ENCODE measurements at regions not wholly inside any gene's neighbourhood (a gene's known extent, or its start where the extent isn't known, plus 50 kb on each side); places are given as distances from the start of the nearest gene placed in this dataset.

- no peak for ATAC-seq
- intact Hi-C loops (cut with micrococcal nuclease; ENCODE audit: unreplicated experiment) (no loop called here), in situ Hi-C loops (cut with HindIII; ENCODE audit: low pct_unique_long_range_greater_than_20kb, low sequenced_read_pairs) (no loop called here)
- no TSS peak for BruUV-seq (replicated peaks)
- POLR2A ChIA-PET: no interaction called here
- Histone ChIP-seq H3K27ac (ENCODE audit: low read length) (no peak overlapping the region), H3K9me3 (ENCODE audit: control insufficient read depth, insufficient read depth, low read depth, low read length) (no peaks in the 10 kb centered on the region), H3K4me1 (ENCODE audit: control insufficient read depth, insufficient read depth, low read length) (no peaks in the 10 kb centered on the region), H3K27me3 (ENCODE audit: control insufficient read depth, insufficient read depth, low read length) (no peaks in the 10 kb centered on the region), H3K4me3 (ENCODE audit: low read depth in 2 of 2, low read length in 2 of 2) (no peak overlapping the region), H3K36me3 (ENCODE audit: control insufficient read depth, insufficient read depth, low read length) (no peaks in the 10 kb centered on the region)
- CTCF ChIA-PET: no interaction called here
- no peak for DNase-seq (ENCODE audit: low read depth, low spot score)
- TF ChIP-seq POLR2AphosphoS5 (IDR thresholded peaks at IDR 0.05; ENCODE audit: low read depth, low read length) (no peak), SIN3A (IDR thresholded peaks at IDR 0.05; ENCODE audit: borderline replicate concordance, insufficient read depth, low read depth, low read length) (no peak), REST (IDR thresholded peaks at IDR 0.05; ENCODE audit: insufficient read depth in 1 of 2, low read depth in 2 of 2, low read length in 1 of 2) (no peak), TCF7L2 (IDR thresholded peaks at IDR 0.05; ENCODE audit: low read depth, low read length) (no peak)
- TF ChIP-seq, protein P1, sequence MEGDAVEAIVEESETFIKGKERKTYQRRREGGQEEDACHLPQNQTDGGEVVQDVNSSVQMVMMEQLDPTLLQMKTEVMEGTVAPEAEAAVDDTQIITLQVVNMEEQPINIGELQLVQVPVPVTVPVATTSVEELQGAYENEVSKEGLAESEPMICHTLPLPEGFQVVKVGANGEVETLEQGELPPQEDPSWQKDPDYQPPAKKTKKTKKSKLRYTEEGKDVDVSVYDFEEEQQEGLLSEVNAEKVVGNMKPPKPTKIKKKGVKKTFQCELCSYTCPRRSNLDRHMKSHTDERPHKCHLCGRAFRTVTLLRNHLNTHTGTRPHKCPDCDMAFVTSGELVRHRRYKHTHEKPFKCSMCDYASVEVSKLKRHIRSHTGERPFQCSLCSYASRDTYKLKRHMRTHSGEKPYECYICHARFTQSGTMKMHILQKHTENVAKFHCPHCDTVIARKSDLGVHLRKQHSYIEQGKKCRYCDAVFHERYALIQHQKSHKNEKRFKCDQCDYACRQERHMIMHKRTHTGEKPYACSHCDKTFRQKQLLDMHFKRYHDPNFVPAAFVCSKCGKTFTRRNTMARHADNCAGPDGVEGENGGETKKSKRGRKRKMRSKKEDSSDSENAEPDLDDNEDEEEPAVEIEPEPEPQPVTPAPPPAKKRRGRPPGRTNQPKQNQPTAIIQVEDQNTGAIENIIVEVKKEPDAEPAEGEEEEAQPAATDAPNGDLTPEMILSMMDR (IDR thresholded peaks at IDR 0.05): no peak
These were observed 1489.8 kb downstream of the STIM2 start for GRCh38 chr4:28350485-28350884.

DNA sequence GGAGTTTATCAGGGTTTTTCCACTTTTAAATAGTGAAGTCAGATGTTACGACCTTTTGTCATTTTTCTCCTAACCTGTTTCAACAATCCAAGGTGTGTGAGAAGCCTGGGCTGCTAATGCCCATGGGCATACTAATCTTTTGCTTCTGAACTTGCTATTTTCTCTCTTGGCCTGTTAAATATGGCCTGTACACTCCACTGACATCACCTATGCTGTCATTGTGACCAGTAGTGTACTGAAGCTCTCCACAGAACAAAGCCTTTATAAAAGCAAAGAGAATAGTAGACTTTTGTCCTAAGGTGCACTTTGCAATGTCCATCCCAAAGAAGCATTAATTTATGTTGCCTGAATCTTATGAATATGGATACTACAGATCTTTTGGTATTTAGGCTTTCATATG, 1490.5 kb downstream of the STIM2 start:
- in situ Hi-C loops (cut with HindIII; ENCODE audit: low pct_unique_long_range_greater_than_20kb, low sequenced_read_pairs): no loop called here
- intact Hi-C loops (cut with micrococcal nuclease; ENCODE audit: unreplicated experiment): no loop called here
- no TSS peak for BruUV-seq (replicated peaks)
- H3K27me3 ChIP-seq (ENCODE audit: control insufficient read depth, insufficient read depth, low read length): no peaks in the 10 kb centered on the region
- TF ChIP-seq REST (IDR thresholded peaks at IDR 0.05; ENCODE audit: insufficient read depth in 1 of 2, low read depth in 2 of 2, low read length in 1 of 2): no peak
- TF ChIP-seq, protein P1 (IDR thresholded peaks at IDR 0.05): no peak
- TF ChIP-seq POLR2AphosphoS5 (IDR thresholded peaks at IDR 0.05; ENCODE audit: low read depth, low read length): no peak
- TF ChIP-seq TCF7L2 (IDR thresholded peaks at IDR 0.05; ENCODE audit: low read depth, low read length): no peak
- no peak for TF ChIP-seq SIN3A (IDR thresholded peaks at IDR 0.05; ENCODE audit: borderline replicate concordance, insufficient read depth, low read depth, low read length)
- no peaks in the 10 kb centered on the region for H3K9me3 ChIP-seq (ENCODE audit: control insufficient read depth, insufficient read depth, low read depth, low read length)
- CTCF ChIA-PET: no interaction called here
- no peak for ATAC-seq
- no peak overlapping the region for H3K27ac ChIP-seq (ENCODE audit: low read length)
- no peaks in the 10 kb centered on the region for H3K4me1 ChIP-seq (ENCODE audit: control insufficient read depth, insufficient read depth, low read length)
- DNase-seq (ENCODE audit: low read depth, low spot score): no peak
- no peak overlapping the region for H3K4me3 ChIP-seq (ENCODE audit: low read depth in 2 of 2, low read length in 2 of 2)
- POLR2A ChIA-PET: no interaction called here
- no peaks in the 10 kb centered on the region for H3K36me3 ChIP-seq (ENCODE audit: control insufficient read depth, insufficient read depth, low read length)

All from Panc1 (cell line).